ENCODE measurements at regions not wholly inside any gene's neighbourhood (a gene's known extent, or its start where the extent isn't known, plus 50 kb on each side); places are given as distances from the start of the nearest gene placed in this dataset.

DNA sequence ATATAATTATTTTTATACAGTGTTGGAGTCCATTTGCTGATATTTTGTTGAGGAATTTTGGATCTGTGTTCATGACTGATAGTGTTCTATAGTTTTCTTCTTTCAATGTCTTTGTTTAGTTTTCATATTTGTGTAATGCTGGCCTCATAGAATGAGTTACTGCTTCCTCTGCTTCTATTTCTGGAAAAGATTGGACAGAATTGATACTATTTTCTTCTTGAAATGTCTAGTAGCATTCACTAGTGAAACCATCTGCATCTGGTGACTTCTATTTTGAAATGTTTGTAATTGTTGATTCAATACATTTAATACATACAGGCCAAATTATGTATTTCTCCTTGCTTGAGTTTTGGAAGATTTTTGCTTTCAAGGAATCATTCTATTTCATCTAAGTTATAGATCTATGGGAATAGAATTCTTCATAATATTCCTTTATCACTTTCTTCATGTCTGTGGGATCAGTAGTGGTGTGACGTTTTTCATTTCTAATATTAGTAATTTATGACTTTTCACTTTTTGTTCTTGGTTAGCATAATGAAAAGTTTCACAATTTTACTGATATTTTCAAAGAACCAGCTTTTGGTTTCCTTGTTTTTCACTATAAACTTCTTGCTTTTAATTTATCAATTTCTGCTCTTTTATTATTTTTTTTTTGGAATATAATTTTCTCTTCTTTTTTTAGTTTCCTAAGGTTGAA, 509.9 kb upstream of the VRK2 start:
- no peak for TF ChIP-seq ISL1 (CRISPR knock-in tag; IDR thresholded peaks at IDR 0.05)
- TF ChIP-seq GLIS3 (CRISPR knock-in tag; IDR thresholded peaks at IDR 0.05), result no peak
- no peak for TF ChIP-seq ZNF8 (CRISPR knock-in tag; IDR thresholded peaks at IDR 0.05)
- no peak for TF ChIP-seq CSRNP3 (CRISPR knock-in tag; IDR thresholded peaks at IDR 0.05)
- TF ChIP-seq PATZ1 (CRISPR knock-in tag; IDR thresholded peaks at IDR 0.05; ENCODE audit: borderline replicate concordance), result no peak
- no peak for TF ChIP-seq ZNF70 (CRISPR knock-in tag; IDR thresholded peaks at IDR 0.05)
- TF ChIP-seq CSDC2 (CRISPR knock-in tag; IDR thresholded peaks at IDR 0.05), result no peak
- ATAC-seq, result no peak

DNA sequence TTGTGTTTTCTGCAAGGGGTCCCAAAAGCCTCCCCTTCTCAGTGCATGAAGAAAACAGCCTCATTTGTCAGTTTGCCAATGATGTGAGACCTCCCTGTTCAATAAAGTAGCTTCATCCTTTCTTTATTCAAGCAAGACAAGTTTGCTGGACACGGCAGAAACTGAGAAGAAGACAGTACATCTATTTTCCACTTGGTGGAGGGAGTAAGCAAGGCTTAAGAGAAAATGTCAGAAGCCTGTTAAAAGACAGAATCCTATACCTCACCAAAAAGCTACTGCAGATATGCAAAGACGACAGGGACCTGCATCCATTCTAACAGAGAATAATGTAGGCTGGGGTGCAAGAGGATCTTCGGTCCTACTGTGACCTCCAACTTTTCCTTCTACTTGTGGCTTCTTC, 506.8 kb upstream of the VRK2 start:
- TF ChIP-seq CREB5 (CRISPR knock-in tag; IDR thresholded peaks at IDR 0.05; ENCODE audit: low read depth) (no peak), ZNF565 (CRISPR knock-in tag; conservative IDR thresholded peaks at IDR 0.05; ENCODE audit: low read depth) (no peak), ZNF8 (CRISPR knock-in tag; IDR thresholded peaks at IDR 0.05) (no peak), OSR1 (CRISPR knock-in tag; IDR thresholded peaks at IDR 0.05) (no peak), ESRRG (CRISPR knock-in tag; IDR thresholded peaks at IDR 0.05) (no peak), TOX (CRISPR knock-in tag; IDR thresholded peaks at IDR 0.05; ENCODE audit: borderline replicate concordance) (no peak), SNAI2 (CRISPR knock-in tag; IDR thresholded peaks at IDR 0.05) (no peak)
- peak; percentile 79 for ATAC-seq

GRCh38 chr2:57542081-57542480, 504.5 kb upstream of the VRK2 start:
- TF ChIP-seq, protein P1, sequence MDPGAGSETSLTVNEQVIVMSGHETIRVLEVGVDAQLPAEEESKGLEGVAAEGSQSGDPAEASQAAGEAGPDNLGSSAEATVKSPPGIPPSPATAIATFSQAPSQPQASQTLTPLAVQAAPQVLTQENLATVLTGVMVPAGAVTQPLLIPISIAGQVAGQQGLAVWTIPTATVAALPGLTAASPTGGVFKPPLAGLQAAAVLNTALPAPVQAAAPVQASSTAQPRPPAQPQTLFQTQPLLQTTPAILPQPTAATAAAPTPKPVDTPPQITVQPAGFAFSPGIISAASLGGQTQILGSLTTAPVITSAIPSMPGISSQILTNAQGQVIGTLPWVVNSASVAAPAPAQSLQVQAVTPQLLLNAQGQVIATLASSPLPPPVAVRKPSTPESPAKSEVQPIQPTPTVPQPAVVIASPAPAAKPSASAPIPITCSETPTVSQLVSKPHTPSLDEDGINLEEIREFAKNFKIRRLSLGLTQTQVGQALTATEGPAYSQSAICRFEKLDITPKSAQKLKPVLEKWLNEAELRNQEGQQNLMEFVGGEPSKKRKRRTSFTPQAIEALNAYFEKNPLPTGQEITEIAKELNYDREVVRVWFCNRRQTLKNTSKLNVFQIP (CRISPR knock-in tag; IDR thresholded peaks at IDR 0.05; ENCODE audit: borderline replicate concordance, low read depth), result no peak
- TF ChIP-seq PATZ1 (CRISPR knock-in tag; IDR thresholded peaks at IDR 0.05; ENCODE audit: borderline replicate concordance) (no peak), ZNF8 (CRISPR knock-in tag; IDR thresholded peaks at IDR 0.05) (no peak), CSDC2 (CRISPR knock-in tag; IDR thresholded peaks at IDR 0.05) (no peak), TCF4 (CRISPR knock-in tag; IDR thresholded peaks at IDR 0.05; ENCODE audit: borderline replicate concordance) (no peak), ARNTL (CRISPR knock-in tag; IDR thresholded peaks at IDR 0.05; ENCODE audit: borderline replicate concordance, low read depth) (no peak), ZFP30 (CRISPR knock-in tag; IDR thresholded peaks at IDR 0.05) (no peak), CSRNP3 (CRISPR knock-in tag; IDR thresholded peaks at IDR 0.05) (no peak), SNAI2 (CRISPR knock-in tag; IDR thresholded peaks at IDR 0.05) (no peak), CREB5 (CRISPR knock-in tag; IDR thresholded peaks at IDR 0.05; ENCODE audit: low read depth) (no peak), ZNF70 (CRISPR knock-in tag; IDR thresholded peaks at IDR 0.05) (no peak), RARB (CRISPR knock-in tag; IDR thresholded peaks at IDR 0.05) (no peak), ZFP3 (CRISPR knock-in tag; IDR thresholded peaks at IDR 0.05) (no peak), ESRRG (CRISPR knock-in tag; IDR thresholded peaks at IDR 0.05) (no peak), GLIS3 (CRISPR knock-in tag; IDR thresholded peaks at IDR 0.05) (no peak), TOX (CRISPR knock-in tag; IDR thresholded peaks at IDR 0.05; ENCODE audit: borderline replicate concordance) (no peak), BACH2 (CRISPR knock-in tag; IDR thresholded peaks at IDR 0.05; ENCODE audit: borderline replicate concordance) (no peak)
- ATAC-seq, result no peak

Measured in SK-N-SH treated with all-trans-retinoic acid at 6 μM for 48 hours (cell line).